OCI-LY3 (cell line): ENCODE measurements at regions not wholly inside any gene's neighbourhood (a gene's known extent, or its start where the extent isn't known, plus 50 kb on each side); places are given as distances from the start of the nearest gene placed in this dataset.

Experiments
- EZH2phosphoT487 ChIP-seq: fragments of 200-600 bp; shearing (Covaris generic); IDR thresholded peaks from 2 replicates; pipeline ENCODE4 v1.6.1; 2018; ENCODE audit warnings: antibody characterized with exemption, mixed run types, low read depth
- TF ChIP-seq, protein P1 (sequence below): fragments of 200-600, 300-600 bp; sonication (generic); IDR thresholded peaks from 2 replicates; pipeline ENCODE4 v1.5.1; 2014; ENCODE audit warnings: antibody characterized with exemption, low read length, low read depth

DNA sequence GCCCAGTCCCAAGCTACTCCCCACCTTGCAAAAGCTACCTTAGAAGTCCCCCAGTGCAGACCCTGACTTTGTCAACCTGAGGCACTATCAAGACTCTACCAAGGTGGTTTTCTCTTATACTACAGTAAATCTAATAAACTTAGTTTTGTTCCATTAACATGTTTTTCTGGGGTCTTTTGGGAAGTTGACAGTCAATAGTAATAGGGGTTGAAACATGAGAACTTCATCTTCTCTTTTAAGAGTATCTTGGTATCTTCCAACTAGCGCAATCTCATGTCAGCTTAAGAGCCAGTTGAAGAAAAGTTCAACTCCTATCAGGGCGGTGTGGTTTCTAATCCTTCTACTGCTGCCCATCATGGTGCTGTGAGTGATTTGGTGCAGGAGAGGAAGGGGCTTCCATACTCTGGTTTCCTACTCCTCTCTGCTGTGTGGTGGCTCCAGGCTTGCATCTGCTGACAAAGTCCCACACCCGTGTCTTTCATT is 164.2 kb downstream of the FOXA2 start:
- TF ChIP-seq, protein P1, sequence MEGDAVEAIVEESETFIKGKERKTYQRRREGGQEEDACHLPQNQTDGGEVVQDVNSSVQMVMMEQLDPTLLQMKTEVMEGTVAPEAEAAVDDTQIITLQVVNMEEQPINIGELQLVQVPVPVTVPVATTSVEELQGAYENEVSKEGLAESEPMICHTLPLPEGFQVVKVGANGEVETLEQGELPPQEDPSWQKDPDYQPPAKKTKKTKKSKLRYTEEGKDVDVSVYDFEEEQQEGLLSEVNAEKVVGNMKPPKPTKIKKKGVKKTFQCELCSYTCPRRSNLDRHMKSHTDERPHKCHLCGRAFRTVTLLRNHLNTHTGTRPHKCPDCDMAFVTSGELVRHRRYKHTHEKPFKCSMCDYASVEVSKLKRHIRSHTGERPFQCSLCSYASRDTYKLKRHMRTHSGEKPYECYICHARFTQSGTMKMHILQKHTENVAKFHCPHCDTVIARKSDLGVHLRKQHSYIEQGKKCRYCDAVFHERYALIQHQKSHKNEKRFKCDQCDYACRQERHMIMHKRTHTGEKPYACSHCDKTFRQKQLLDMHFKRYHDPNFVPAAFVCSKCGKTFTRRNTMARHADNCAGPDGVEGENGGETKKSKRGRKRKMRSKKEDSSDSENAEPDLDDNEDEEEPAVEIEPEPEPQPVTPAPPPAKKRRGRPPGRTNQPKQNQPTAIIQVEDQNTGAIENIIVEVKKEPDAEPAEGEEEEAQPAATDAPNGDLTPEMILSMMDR, result no peak
- no peak for TF ChIP-seq EZH2phosphoT487
